ENCODE measurements at regions not wholly inside any gene's neighbourhood (a gene's known extent, or its start where the extent isn't known, plus 50 kb on each side); places are given as distances from the start of the nearest gene placed in this dataset.

DNA sequence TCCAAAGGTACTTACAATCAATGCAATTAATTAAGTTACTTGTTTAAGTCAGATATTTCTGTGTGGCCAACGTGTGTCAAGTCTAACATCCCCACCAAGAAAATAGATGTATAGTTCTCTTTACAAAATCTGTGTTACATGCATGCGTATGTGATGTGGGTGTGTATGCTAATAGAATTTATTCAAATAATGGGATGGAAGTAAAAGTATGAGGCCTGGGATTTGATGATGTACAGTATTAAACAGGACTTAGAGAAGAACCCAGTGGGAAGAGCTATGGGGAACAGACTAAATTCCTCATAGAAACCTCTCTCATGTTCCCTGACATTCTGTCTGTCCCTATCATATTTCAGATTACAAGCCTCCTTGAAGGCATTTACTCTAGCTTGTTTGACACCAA is 72.5 kb downstream of the IFI44 start:
- 75 to 79% methylated on average over 2 of the region's 2 CpGs for WGBS, 2 donors (ENCODE audit: low coverage in 1 of 2)
- no peak overlapping the region for H3K4me3 ChIP-seq
- H3K27me3 ChIP-seq, result no peaks in the 10 kb centered on the region
- H3K9me3 ChIP-seq, result no peaks in the 10 kb centered on the region
- in situ Hi-C loops (cut with MboI; ENCODE audit: low pct_ligation_motif_present in 1 of 4, low pct_unique_long_range_greater_than_20kb in 1 of 4, low sequenced_read_pairs in 3 of 4), result no loop called here
- intact Hi-C loops (cut with DNase I; ENCODE audit: low total_unique reads), result no loop called here
- DNase-seq, result no peak
- no peaks in the 10 kb centered on the region for H3K4me1 ChIP-seq
- TF ChIP-seq EP300 (IDR thresholded peaks at IDR 0.05; ENCODE audit: low read depth), result no peak
- no peak for TF ChIP-seq CTCF (IDR thresholded peaks at IDR 0.05)
- no peak for TF ChIP-seq POLR2AphosphoS5 (IDR thresholded peaks at IDR 0.05)
- no peak for TF ChIP-seq POLR2A (IDR thresholded peaks at IDR 0.05)
- no peak overlapping the region for H3K27ac ChIP-seq
- H3K36me3 ChIP-seq, result no peaks in the 10 kb centered on the region

GRCh38 chr1:78722521-78722920 is 72.9 kb downstream of the IFI44 start:
- Histone ChIP-seq H3K36me3 (no peaks in the 10 kb centered on the region), H3K9me3 (no peaks in the 10 kb centered on the region), H3K27me3 (no peaks in the 10 kb centered on the region), H3K4me3 (no peak overlapping the region), H3K4me1 (no peaks in the 10 kb centered on the region), H3K27ac (no peak overlapping the region)
- in situ Hi-C loops (cut with MboI; ENCODE audit: low pct_ligation_motif_present in 1 of 4, low pct_unique_long_range_greater_than_20kb in 1 of 4, low sequenced_read_pairs in 3 of 4) (no loop called here), intact Hi-C loops (cut with DNase I; ENCODE audit: low total_unique reads) (no loop called here)
- DNase-seq, result no peak
- TF ChIP-seq EP300 (IDR thresholded peaks at IDR 0.05; ENCODE audit: low read depth) (no peak), CTCF (IDR thresholded peaks at IDR 0.05) (no peak), POLR2AphosphoS5 (IDR thresholded peaks at IDR 0.05) (no peak), POLR2A (IDR thresholded peaks at IDR 0.05) (no peak)
- 36 to 43% methylated on average over 1 of the region's 1 CpG for WGBS, 2 donors (ENCODE audit: low coverage in 1 of 2)

GRCh38 chr1:78722947-78723346 is 73.3 kb downstream of the IFI44 start:
- WGBS, 2 donors (ENCODE audit: low coverage in 1 of 2), result 88 to 91% methylated on average over 3 of the region's 3 CpGs
- in situ Hi-C loops (cut with MboI; ENCODE audit: low pct_ligation_motif_present in 1 of 4, low pct_unique_long_range_greater_than_20kb in 1 of 4, low sequenced_read_pairs in 3 of 4), result no loop called here

GRCh38 chr1:78726686-78727085 is 77.1 kb downstream of the IFI44 start:
- Histone ChIP-seq H3K27ac (no peak overlapping the region), H3K9me3 (no peaks in the 10 kb centered on the region), H3K4me1 (no peaks in the 10 kb centered on the region), H3K36me3 (no peaks in the 10 kb centered on the region), H3K4me3 (no peak overlapping the region), H3K27me3 (no peaks in the 10 kb centered on the region)
- 69 to 83% methylated on average over 1 of the region's 1 CpG for WGBS, 2 donors (ENCODE audit: low coverage in 1 of 2)
- DNase-seq, result no peak
- intact Hi-C loops (cut with DNase I; ENCODE audit: low total_unique reads), result no loop called here
- TF ChIP-seq POLR2AphosphoS5 (IDR thresholded peaks at IDR 0.05) (no peak), EP300 (IDR thresholded peaks at IDR 0.05; ENCODE audit: low read depth) (no peak), POLR2A (IDR thresholded peaks at IDR 0.05) (no peak), CTCF (IDR thresholded peaks at IDR 0.05) (no peak)
- in situ Hi-C loops (cut with MboI; ENCODE audit: low pct_ligation_motif_present in 1 of 4, low pct_unique_long_range_greater_than_20kb in 1 of 4, low sequenced_read_pairs in 3 of 4), result no loop called here

More at GRCh38 chr1:78722947-78723346, 73.3 kb downstream of the IFI44 start:
- Histone ChIP-seq H3K4me1 (no peaks in the 10 kb centered on the region), H3K27me3 (no peaks in the 10 kb centered on the region), H3K4me3 (no peak overlapping the region), H3K27ac (no peak overlapping the region), H3K9me3 (no peaks in the 10 kb centered on the region), H3K36me3 (no peaks in the 10 kb centered on the region)
- intact Hi-C loops (cut with DNase I; ENCODE audit: low total_unique reads), result no loop called here
- DNase-seq, result no peak
- TF ChIP-seq CTCF (IDR thresholded peaks at IDR 0.05) (no peak), EP300 (IDR thresholded peaks at IDR 0.05; ENCODE audit: low read depth) (no peak), POLR2AphosphoS5 (IDR thresholded peaks at IDR 0.05) (no peak), POLR2A (IDR thresholded peaks at IDR 0.05) (no peak)
